ENCODE measurements at regions not wholly inside any gene's neighbourhood (a gene's known extent, or its start where the extent isn't known, plus 50 kb on each side); places are given as distances from the start of the nearest gene placed in this dataset.

DNA sequence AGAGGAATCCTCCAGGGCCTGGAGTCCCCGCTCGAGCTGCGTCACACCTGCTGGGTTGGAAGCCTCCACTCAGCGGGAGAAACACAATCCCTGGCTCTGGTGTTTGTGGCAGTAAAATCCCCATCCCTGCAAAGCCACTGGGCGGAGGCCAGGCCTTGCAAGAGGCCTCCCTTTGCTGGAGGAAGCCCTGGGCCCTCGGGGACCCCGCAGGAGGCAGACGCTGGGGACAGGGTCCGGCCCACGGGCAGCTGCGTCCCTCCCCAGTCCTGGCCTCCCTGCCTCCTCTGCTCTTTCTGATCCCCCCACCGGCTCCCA is 194.7 kb downstream of the BRD1 start:
- H3K79me1 ChIP-seq (ENCODE audit: low read depth in 1 of 2, low read length in 2 of 2): no peaks in the 10 kb centered on the region
- no peak overlapping the region for H3K4ac ChIP-seq (ENCODE audit: low read depth, low read length)
- no peak overlapping the region for H3K14ac ChIP-seq (replicated peaks; ENCODE audit: low read depth, low read length)
- ATAC-seq (ENCODE audit: low read depth): no peak; the same call in 1 of the 2 replicates
- no peak overlapping the region for H3K27ac ChIP-seq (ENCODE audit: insufficient read depth, low read length)
- peaks cover 2% of the 10 kb centered on the region; the same call in 1 of the 2 replicates for H3K9me3 ChIP-seq (ENCODE audit: control insufficient read depth, insufficient read depth, low read length)
- H2BK20ac ChIP-seq (ENCODE audit: low read depth, low read length): no peak overlapping the region
- H3K27me3 ChIP-seq (ENCODE audit: control insufficient read depth, insufficient read depth, low read length): no peaks in the 10 kb centered on the region
- intact Hi-C loops (cut with micrococcal nuclease): no loop called here
- ChIA-PET CTCF (no interaction called here), POLR2A (ENCODE audit: unreplicated experiment) (no interaction called here)
- no peak overlapping the region for H2BK5ac ChIP-seq (ENCODE audit: low read depth, low read length, poor library complexity, severe bottlenecking)
- DNase-seq: no peak
- H3K4me3 ChIP-seq (ENCODE audit: insufficient read depth, low read depth, low read length): no peak overlapping the region
- no peaks in the 10 kb centered on the region for H3K4me1 ChIP-seq (ENCODE audit: control insufficient read depth, insufficient read depth, low read length)
- H4K91ac ChIP-seq (ENCODE audit: insufficient read depth, low read depth, low read length): no peak overlapping the region
- no peak overlapping the region for H3K18ac ChIP-seq (ENCODE audit: low read depth, low read length)
- H2AK9ac ChIP-seq (replicated peaks; ENCODE audit: low read depth, low read length, poor library complexity): no peak overlapping the region
- H2AK5ac ChIP-seq (ENCODE audit: low read depth, low read length): no peak overlapping the region
- in situ Hi-C loops (cut with MboI; ENCODE audit: low sequenced_read_pairs): no loop called here
- no peak overlapping the region for H2AFZ ChIP-seq (replicated peaks; ENCODE audit: low read length, poor library complexity)
- WGBS, 2 experiments (ENCODE audit: extremely low coverage in 2 of 2, insufficient read length in 1 of 2): no CpG with 5 or more reads among the region's 12 CpGs
- no peak overlapping the region for H3K9ac ChIP-seq (ENCODE audit: low read depth, low read length)
- H3K23ac ChIP-seq (ENCODE audit: low read depth, low read length): no peak overlapping the region
- TF ChIP-seq, protein P1, sequence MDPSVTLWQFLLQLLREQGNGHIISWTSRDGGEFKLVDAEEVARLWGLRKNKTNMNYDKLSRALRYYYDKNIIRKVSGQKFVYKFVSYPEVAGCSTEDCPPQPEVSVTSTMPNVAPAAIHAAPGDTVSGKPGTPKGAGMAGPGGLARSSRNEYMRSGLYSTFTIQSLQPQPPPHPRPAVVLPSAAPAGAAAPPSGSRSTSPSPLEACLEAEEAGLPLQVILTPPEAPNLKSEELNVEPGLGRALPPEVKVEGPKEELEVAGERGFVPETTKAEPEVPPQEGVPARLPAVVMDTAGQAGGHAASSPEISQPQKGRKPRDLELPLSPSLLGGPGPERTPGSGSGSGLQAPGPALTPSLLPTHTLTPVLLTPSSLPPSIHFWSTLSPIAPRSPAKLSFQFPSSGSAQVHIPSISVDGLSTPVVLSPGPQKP (IDR thresholded peaks at IDR 0.05; ENCODE audit: borderline replicate concordance, low read depth, low read length): no peak
- TF ChIP-seq POLR2A (IDR thresholded peaks at IDR 0.05; ENCODE audit: low read depth, low read length) (no peak), SMC3 (IDR thresholded peaks at IDR 0.05; ENCODE audit: low read depth, low read length) (no peak), CHD1 (IDR thresholded peaks at IDR 0.05; ENCODE audit: low read depth, low read length) (no peak), MAFK (IDR thresholded peaks at IDR 0.05; ENCODE audit: low read depth, low read length) (no peak), BHLHE40 (IDR thresholded peaks at IDR 0.05; ENCODE audit: low read depth, low read length) (no peak), FOS (IDR thresholded peaks at IDR 0.05; ENCODE audit: low read depth, low read length) (no peak), RCOR1 (IDR thresholded peaks at IDR 0.05; ENCODE audit: insufficient replicate concordance, low read length) (no peak), CEBPB (IDR thresholded peaks at IDR 0.05; ENCODE audit: low read depth, low read length) (no peak), MAZ (IDR thresholded peaks at IDR 0.05; ENCODE audit: borderline replicate concordance, low read depth, low read length) (no peak), RFX5 (IDR thresholded peaks at IDR 0.05; ENCODE audit: low read depth, low read length) (no peak), MXI1 (IDR thresholded peaks at IDR 0.05; ENCODE audit: borderline replicate concordance, low read depth, low read length) (no peak), NFE2L2 (IDR thresholded peaks at IDR 0.05; ENCODE audit: low read depth, low read length) (no peak)
- TF ChIP-seq, protein P2, sequence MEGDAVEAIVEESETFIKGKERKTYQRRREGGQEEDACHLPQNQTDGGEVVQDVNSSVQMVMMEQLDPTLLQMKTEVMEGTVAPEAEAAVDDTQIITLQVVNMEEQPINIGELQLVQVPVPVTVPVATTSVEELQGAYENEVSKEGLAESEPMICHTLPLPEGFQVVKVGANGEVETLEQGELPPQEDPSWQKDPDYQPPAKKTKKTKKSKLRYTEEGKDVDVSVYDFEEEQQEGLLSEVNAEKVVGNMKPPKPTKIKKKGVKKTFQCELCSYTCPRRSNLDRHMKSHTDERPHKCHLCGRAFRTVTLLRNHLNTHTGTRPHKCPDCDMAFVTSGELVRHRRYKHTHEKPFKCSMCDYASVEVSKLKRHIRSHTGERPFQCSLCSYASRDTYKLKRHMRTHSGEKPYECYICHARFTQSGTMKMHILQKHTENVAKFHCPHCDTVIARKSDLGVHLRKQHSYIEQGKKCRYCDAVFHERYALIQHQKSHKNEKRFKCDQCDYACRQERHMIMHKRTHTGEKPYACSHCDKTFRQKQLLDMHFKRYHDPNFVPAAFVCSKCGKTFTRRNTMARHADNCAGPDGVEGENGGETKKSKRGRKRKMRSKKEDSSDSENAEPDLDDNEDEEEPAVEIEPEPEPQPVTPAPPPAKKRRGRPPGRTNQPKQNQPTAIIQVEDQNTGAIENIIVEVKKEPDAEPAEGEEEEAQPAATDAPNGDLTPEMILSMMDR (conservative IDR thresholded peaks at IDR 0.05; ENCODE audit: low read depth, low read length): no peak
- TF ChIP-seq, protein P3, sequence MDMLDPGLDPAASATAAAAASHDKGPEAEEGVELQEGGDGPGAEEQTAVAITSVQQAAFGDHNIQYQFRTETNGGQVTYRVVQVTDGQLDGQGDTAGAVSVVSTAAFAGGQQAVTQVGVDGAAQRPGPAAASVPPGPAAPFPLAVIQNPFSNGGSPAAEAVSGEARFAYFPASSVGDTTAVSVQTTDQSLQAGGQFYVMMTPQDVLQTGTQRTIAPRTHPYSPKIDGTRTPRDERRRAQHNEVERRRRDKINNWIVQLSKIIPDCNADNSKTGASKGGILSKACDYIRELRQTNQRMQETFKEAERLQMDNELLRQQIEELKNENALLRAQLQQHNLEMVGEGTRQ (IDR thresholded peaks at IDR 0.05; ENCODE audit: low read depth, low read length): no peak
- H4K20me1 ChIP-seq (ENCODE audit: insufficient read depth, low read length): no peaks in the 10 kb centered on the region
- H3K56ac ChIP-seq (ENCODE audit: extremely low read depth, insufficient read depth, low read length): no peak overlapping the region
- no peak overlapping the region for H2BK15ac ChIP-seq (ENCODE audit: low read depth, low read length)
- H3K9me1 ChIP-seq (ENCODE audit: insufficient read depth, low read length): no peaks in the 10 kb centered on the region
- H4K5ac ChIP-seq (ENCODE audit: low read depth, low read length): no peak overlapping the region
- dilution Hi-C loops (cut with HindIII; ENCODE audit: low sequenced_read_pairs, unreplicated experiment): no loop called here
- no peaks in the 10 kb centered on the region for H3K36me3 ChIP-seq (ENCODE audit: control insufficient read depth, insufficient read depth, low read length)
- H2BK120ac ChIP-seq (ENCODE audit: low read depth, low read length): no peak overlapping the region
- no peak overlapping the region for H4K8ac ChIP-seq (ENCODE audit: low read depth in 2 of 2, low read length in 2 of 2)
- no TSS peak for BruUV-seq (replicated peaks)
- H3K4me2 ChIP-seq (ENCODE audit: low read depth, low read length): no peak overlapping the region

Measured in IMR-90 (cell line).